Keratinocyte (primary cell): ENCODE measurements at regions not wholly inside any gene's neighbourhood (a gene's known extent, or its start where the extent isn't known, plus 50 kb on each side); places are given as distances from the start of the nearest gene placed in this dataset.

Experiments
- EZH2 ChIP-seq: IDR thresholded peaks from one replicate; pipeline ENCODE4 v1.6.1; 2012; ENCODE audit warnings: inconsistent platforms, mild to moderate bottlenecking, low read length, moderate library complexity
- TF ChIP-seq, protein P1 (sequence below), 3 experiments: IDR thresholded peaks in 1 of 3; conservative IDR thresholded peaks in 1 of 3; optimal IDR thresholded peaks in 1 of 3; 2 replicates in 2 of 3; 3 replicates in 1 of 3; pipeline versions ENCODE3 to v1.5.1; 2011; ENCODE audit warnings: low read length in 3 of 3, mild to moderate bottlenecking in 3 of 3, moderate library complexity in 2 of 3, control low read depth in 1 of 3, inconsistent platforms in 1 of 3; ENCODE audit not compliant: insufficient read depth in 2 of 3; ENCODE audit errors: extremely low read depth in 1 of 3

DNA sequence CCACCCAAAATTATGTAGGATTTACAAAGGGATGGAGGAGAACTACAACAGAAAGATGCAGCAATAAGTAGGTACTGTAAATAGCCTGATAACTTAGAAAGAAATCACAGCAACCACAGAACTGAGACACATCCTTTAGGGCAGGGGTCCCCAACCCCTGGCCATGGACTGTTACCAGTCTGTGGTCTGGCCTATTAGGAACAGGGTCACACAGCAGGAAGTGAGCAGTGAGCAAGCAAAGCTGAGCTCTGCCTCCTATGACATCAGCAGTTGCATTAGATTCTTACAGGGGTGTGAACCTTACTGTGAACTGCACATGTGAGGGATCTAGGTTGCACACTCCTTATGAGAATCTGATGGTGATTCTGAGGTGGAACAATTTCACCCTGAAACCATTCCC is 997.6 kb downstream of the DIAPH3 start:
- TF ChIP-seq, protein P1, sequence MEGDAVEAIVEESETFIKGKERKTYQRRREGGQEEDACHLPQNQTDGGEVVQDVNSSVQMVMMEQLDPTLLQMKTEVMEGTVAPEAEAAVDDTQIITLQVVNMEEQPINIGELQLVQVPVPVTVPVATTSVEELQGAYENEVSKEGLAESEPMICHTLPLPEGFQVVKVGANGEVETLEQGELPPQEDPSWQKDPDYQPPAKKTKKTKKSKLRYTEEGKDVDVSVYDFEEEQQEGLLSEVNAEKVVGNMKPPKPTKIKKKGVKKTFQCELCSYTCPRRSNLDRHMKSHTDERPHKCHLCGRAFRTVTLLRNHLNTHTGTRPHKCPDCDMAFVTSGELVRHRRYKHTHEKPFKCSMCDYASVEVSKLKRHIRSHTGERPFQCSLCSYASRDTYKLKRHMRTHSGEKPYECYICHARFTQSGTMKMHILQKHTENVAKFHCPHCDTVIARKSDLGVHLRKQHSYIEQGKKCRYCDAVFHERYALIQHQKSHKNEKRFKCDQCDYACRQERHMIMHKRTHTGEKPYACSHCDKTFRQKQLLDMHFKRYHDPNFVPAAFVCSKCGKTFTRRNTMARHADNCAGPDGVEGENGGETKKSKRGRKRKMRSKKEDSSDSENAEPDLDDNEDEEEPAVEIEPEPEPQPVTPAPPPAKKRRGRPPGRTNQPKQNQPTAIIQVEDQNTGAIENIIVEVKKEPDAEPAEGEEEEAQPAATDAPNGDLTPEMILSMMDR (optimal IDR thresholded peaks at IDR 0.05 in 1 of 3, IDR thresholded peaks at IDR 0.05 in 1 of 3, conservative IDR thresholded peaks at IDR 0.05 in 1 of 3; ENCODE audit: extremely low read depth in 1 of 3, insufficient read depth in 2 of 3, low read length in 3 of 3) = no peak
- no peak for TF ChIP-seq EZH2
